Type B pancreatic cell (in vitro differentiated cells): ENCODE measurements at regions not wholly inside any gene's neighbourhood (a gene's known extent, or its start where the extent isn't known, plus 50 kb on each side); places are given as distances from the start of the nearest gene placed in this dataset.
"Not testable (repeated sequence)": the region's sequence is repeated elsewhere in the genome, so short reads cannot be mapped to it uniquely, and the experiment has no call there.

Experiments used
- DNase-seq: peaks from one replicate; pipeline ENCODE4 v3.0.0; 2021; ENCODE audit warnings: mixed read lengths; ENCODE audit not compliant: unreplicated experiment; ENCODE audit errors: extremely low spot score
- H3K27ac Mint-ChIP-seq: 2 replicates; pipeline ENCODE4 v1.8.0; 2021; ENCODE audit warnings: mild to moderate bottlenecking, mixed read lengths
- H3K27me3 Mint-ChIP-seq: 2 replicates; pipeline ENCODE4 v1.8.0; 2021; ENCODE audit warnings: mixed read lengths
- H3K36me3 Mint-ChIP-seq: 2 replicates; pipeline ENCODE4 v1.8.0; 2021; ENCODE audit warnings: mixed read lengths
- H3K4me1 Mint-ChIP-seq: one replicate; pipeline ENCODE4 v1.8.0; 2021; ENCODE audit warnings: mixed read lengths; ENCODE audit not compliant: unreplicated experiment
- H3K4me3 Mint-ChIP-seq: 2 replicates; pipeline ENCODE4 v1.8.0; 2021; ENCODE audit warnings: mild to moderate bottlenecking, mixed read lengths
- H3K9me3 Mint-ChIP-seq: 2 replicates; pipeline ENCODE4 v1.8.0; 2021; ENCODE audit warnings: mixed read lengths
- CTCF ChIP-seq: fragments of 200-600 bp; sonication (generic); conservative IDR thresholded peaks from 2 replicates; pipeline ENCODE4 v1.5.0; 2021; ENCODE audit warnings: antibody characterized with exemption, mild to moderate bottlenecking

- no peak overlapping the region for H3K4me3 Mint-ChIP-seq
- H3K4me1 Mint-ChIP-seq = peaks cover 15% of the 10 kb centered on the region
- peaks cover 11% of the 10 kb centered on the region for H3K27me3 Mint-ChIP-seq
- no peak for DNase-seq
- H3K36me3 Mint-ChIP-seq = no peaks in the 10 kb centered on the region
- peak overlapping the region; percentile 62 for H3K27ac Mint-ChIP-seq
- peaks cover 6% of the 10 kb centered on the region for H3K9me3 Mint-ChIP-seq
- no peak for TF ChIP-seq CTCF
Observed at GRCh38 chr2:224221455-224221913, 180.4 kb downstream of the FAM124B start.

DNA sequence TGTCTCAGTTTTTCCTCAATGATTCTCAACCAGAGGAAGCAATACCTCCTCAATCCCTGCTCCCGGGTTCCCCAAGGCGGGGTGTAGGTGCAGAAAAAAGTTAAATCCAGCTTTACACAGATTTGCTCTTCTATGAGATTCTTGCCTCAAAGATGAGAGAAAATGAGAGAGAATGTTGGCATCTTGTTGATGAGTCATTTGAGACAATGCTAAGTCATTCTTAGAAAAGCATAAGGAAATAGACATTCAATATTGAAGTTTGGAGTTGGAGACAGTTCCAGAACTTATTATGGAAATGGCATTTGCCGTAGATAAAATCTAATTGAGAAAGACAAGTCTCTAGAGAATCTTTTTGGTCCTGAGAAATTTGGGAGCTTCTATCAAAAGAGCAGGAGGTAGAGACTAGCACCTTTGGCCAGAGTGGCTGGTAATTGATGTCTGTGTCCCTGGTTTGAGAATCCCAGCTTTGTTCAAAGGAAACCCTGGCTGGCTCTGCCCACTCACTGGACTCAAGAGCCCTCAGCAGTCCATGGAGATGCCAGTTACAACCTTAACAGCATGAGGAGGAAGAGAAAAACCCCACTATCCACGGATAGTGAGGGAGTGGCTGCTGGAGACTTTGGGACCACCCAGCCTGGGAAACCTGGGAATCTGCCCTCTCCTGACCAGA, 181.2 kb downstream of the FAM124B start:
- TF ChIP-seq CTCF = no peak
- Mint-ChIP-seq H3K36me3 (no peaks in the 10 kb centered on the region), H3K4me3 (no peak overlapping the region), H3K9me3 (peaks cover 6% of the 10 kb centered on the region), H3K4me1 (peaks cover 15% of the 10 kb centered on the region), H3K27me3 (peaks cover 8% of the 10 kb centered on the region), H3K27ac (peak overlapping the region; percentile 62)
- DNase-seq = no peak

GRCh38 chr2:224219781-224220180, 180.7 kb upstream of the SERPINE2 start:
- Mint-ChIP-seq H3K27ac (no peak overlapping the region), H3K9me3 (peaks cover 6% of the 10 kb centered on the region), H3K4me1 (peaks cover 15% of the 10 kb centered on the region), H3K27me3 (peaks cover 8% of the 10 kb centered on the region), H3K4me3 (no peak overlapping the region), H3K36me3 (no peaks in the 10 kb centered on the region)
- no peak for TF ChIP-seq CTCF
- no peak for DNase-seq

GRCh38 chr2:224217962-224218347, 178.9 kb upstream of the SERPINE2 start:
- no peak for TF ChIP-seq CTCF
- DNase-seq = no peak
- Mint-ChIP-seq H3K27me3 (peaks cover 8% of the 10 kb centered on the region), H3K9me3 (peaks cover 6% of the 10 kb centered on the region), H3K4me1 (peaks cover 15% of the 10 kb centered on the region), H3K27ac (no peak overlapping the region), H3K4me3 (no peak overlapping the region), H3K36me3 (no peaks in the 10 kb centered on the region)

- TF ChIP-seq CTCF = no peak
- Mint-ChIP-seq H3K4me3 (no peak overlapping the region), H3K9me3 (peaks cover 6% of the 10 kb centered on the region), H3K27ac (no peak overlapping the region), H3K27me3 (peaks cover 5% of the 10 kb centered on the region), H3K36me3 (no peaks in the 10 kb centered on the region), H3K4me1 (peaks cover 13% of the 10 kb centered on the region)
- DNase-seq = no peak
Observed at GRCh38 chr2:224217233-224217961, 178.3 kb upstream of the SERPINE2 start.

- not testable (repeated sequence) for H3K9me3 Mint-ChIP-seq, H3K27me3 Mint-ChIP-seq, H3K4me3 Mint-ChIP-seq, H3K4me1 Mint-ChIP-seq, H3K27ac Mint-ChIP-seq, DNase-seq, H3K36me3 Mint-ChIP-seq
Observed at GRCh38 chr2:224215611-224216010, 176.5 kb upstream of the SERPINE2 start.
